ENCODE measurements at regions not wholly inside any gene's neighbourhood (a gene's known extent, or its start where the extent isn't known, plus 50 kb on each side); places are given as distances from the start of the nearest gene placed in this dataset.

DNA sequence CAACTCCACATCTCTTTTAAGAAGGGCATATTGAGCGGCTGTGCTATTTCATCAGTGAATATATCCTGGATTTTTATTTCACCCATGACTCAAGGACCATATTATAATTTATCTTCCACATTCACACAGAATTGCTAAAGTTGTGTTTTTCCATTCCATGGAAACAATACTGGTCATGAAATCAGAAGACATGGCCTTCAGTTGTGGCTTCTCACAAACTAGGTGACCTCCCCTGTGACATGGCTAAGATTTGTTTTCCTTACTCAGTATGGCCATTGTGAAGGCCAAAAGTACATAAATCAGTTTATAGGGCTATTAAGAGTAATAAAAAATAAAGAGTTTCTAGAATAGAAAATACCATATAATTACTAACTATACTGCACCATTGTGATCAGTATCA, 415.6 kb downstream of the OXSM start:
- Histone ChIP-seq H3K4me1 (peaks cover 0 to 2% (median 0%) of the 10 kb centered on the region in 12 donors), H3K27ac (no peak overlapping the region), H3K9me3 (peaks cover 0 to 7% (median 0%) of the 10 kb centered on the region in 12 donors), H3K36me3 (no peaks in the 10 kb centered on the region), H3K4me3 (no peak overlapping the region), H3K27me3 (no peaks in the 10 kb centered on the region)
- ATAC-seq = no peak
- TF ChIP-seq, protein P1, sequence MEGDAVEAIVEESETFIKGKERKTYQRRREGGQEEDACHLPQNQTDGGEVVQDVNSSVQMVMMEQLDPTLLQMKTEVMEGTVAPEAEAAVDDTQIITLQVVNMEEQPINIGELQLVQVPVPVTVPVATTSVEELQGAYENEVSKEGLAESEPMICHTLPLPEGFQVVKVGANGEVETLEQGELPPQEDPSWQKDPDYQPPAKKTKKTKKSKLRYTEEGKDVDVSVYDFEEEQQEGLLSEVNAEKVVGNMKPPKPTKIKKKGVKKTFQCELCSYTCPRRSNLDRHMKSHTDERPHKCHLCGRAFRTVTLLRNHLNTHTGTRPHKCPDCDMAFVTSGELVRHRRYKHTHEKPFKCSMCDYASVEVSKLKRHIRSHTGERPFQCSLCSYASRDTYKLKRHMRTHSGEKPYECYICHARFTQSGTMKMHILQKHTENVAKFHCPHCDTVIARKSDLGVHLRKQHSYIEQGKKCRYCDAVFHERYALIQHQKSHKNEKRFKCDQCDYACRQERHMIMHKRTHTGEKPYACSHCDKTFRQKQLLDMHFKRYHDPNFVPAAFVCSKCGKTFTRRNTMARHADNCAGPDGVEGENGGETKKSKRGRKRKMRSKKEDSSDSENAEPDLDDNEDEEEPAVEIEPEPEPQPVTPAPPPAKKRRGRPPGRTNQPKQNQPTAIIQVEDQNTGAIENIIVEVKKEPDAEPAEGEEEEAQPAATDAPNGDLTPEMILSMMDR (IDR thresholded peaks at IDR 0.05) = no peak
- TF ChIP-seq POLR2A (IDR thresholded peaks at IDR 0.05) = no peak
- 96 to 100% (median 98%) methylated on average over 1 of the region's 1 CpG for WGBS, 4 donors
- DNase-seq = no peak
- intact Hi-C loops (cut with DNase I) = no loop called here

DNA sequence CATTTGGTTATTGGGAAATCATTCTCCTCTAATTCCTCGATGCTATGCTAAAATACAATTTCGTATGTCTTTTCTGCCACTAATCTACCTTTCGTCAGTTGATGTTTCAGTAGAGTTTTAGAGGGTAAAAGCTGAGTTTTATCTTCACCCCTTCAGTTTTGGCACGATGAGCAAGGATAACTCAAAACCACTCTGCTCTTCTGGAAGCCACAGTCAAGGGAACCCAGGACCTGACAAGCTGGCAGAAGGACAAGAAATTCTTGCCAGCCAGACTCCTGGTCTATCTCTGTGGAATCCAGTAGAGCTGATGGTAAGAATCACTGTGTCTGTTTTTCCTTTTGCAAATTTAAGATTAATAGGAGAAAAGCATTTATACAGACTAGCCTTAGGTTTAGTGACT, 414.4 kb upstream of the LRRC3B start:
- Histone ChIP-seq H3K4me3 (no peak overlapping the region), H3K27ac (no peak overlapping the region), H3K4me1 (peaks cover 0 to 2% (median 0%) of the 10 kb centered on the region in 12 donors), H3K9me3 (peaks cover 0 to 19% (median 4%) of the 10 kb centered on the region in 12 donors), H3K27me3 (no peaks in the 10 kb centered on the region), H3K36me3 (no peaks in the 10 kb centered on the region)
- no peak for TF ChIP-seq POLR2A (IDR thresholded peaks at IDR 0.05)
- TF ChIP-seq, protein P1 (IDR thresholded peaks at IDR 0.05) = no peak
- intact Hi-C loops (cut with DNase I) = no loop called here
- WGBS, 4 donors = 64 to 70% (median 69%) methylated on average over 4 of the region's 4 CpGs
- DNase-seq (no peak), ATAC-seq (no peak)

- intact Hi-C loops (cut with DNase I) = no loop called here
- WGBS, 4 donors = 78 to 93% (median 85%) methylated on average over 2 of the region's 2 CpGs
These were observed 392.8 kb upstream of the LRRC3B start for GRCh38 chr3:26229801-26230200.

DNA sequence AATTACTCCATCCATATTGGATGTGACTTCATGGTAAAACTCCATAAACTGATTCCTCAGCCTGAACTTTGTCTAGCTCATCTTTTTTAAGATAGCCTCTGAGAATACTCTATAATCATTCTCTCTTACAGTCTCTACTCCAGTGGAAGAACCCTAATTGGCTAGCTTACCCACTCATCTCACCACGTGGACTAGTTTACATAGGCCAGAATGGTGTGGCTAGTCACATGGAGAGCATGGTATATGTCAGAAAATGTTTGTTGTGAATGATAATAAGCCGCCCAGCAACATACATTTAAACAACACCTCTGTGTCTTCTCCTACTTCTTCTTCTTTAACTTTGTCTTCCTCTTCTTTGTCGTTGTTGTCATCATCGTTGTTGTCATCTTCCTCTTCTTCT, 389.2 kb upstream of the LRRC3B start:
- Histone ChIP-seq H3K4me1 (peaks cover 0 to 16% (median 0%) of the 10 kb centered on the region in 12 donors), H3K36me3 (no peaks in the 10 kb centered on the region), H3K27ac (no peak overlapping the region), H3K9me3 (peaks cover 0 to 6% (median 0%) of the 10 kb centered on the region in 12 donors), H3K4me3 (no peak overlapping the region), H3K27me3 (no peaks in the 10 kb centered on the region)
- no peak for TF ChIP-seq POLR2A (IDR thresholded peaks at IDR 0.05)
- TF ChIP-seq, protein P1 (IDR thresholded peaks at IDR 0.05) = no peak
- intact Hi-C loops (cut with DNase I) = no loop called here
- DNase-seq = no peak
- ATAC-seq = no peak
- WGBS, 4 donors = 83 to 94% (median 88%) methylated on average over 4 of the region's 4 CpGs

More at GRCh38 chr3:26229801-26230200, 392.8 kb upstream of the LRRC3B start:
- Histone ChIP-seq H3K36me3 (no peaks in the 10 kb centered on the region), H3K4me1 (no peaks in the 10 kb centered on the region), H3K27me3 (no peaks in the 10 kb centered on the region), H3K27ac (no peak overlapping the region), H3K4me3 (no peak overlapping the region), H3K9me3 (peaks cover 0 to 5% (median 0%) of the 10 kb centered on the region in 12 donors)
- TF ChIP-seq, protein P1 (IDR thresholded peaks at IDR 0.05) = no peak
- no peak for TF ChIP-seq POLR2A (IDR thresholded peaks at IDR 0.05)
- ATAC-seq (no peak), DNase-seq (no peak)
